ENCODE measurements at regions not wholly inside any gene's neighbourhood (a gene's known extent, or its start where the extent isn't known, plus 50 kb on each side); places are given as distances from the start of the nearest gene placed in this dataset.
"Not testable (repeated sequence)": the region's sequence is repeated elsewhere in the genome, so short reads cannot be mapped to it uniquely, and the experiment has no call there.

- Mint-ChIP-seq H3K9me3 (ENCODE audit: low read depth) (peaks cover 5% of the 10 kb centered on the region), H3K4me1 (ENCODE audit: low read depth) (no peaks in the 10 kb centered on the region), H3K36me3 (ENCODE audit: insufficient read depth) (no peaks in the 10 kb centered on the region), H3K27ac (no peak overlapping the region), H3K4me3 (ENCODE audit: low read depth) (no peak overlapping the region), H3K27me3 (no peaks in the 10 kb centered on the region)
- TF ChIP-seq CTCF (IDR thresholded peaks at IDR 0.05; ENCODE audit: unreplicated experiment), result no peak
- DNase-seq (ENCODE audit: low spot score, unreplicated experiment), result no peak
Observed at GRCh38 chr2:155546721-155547555, 785.6 kb downstream of the NR4A2 start.

- not testable (repeated sequence) for DNase-seq (ENCODE audit: low spot score, unreplicated experiment); H3K27ac Mint-ChIP-seq; H3K4me1 Mint-ChIP-seq (ENCODE audit: low read depth); H3K27me3 Mint-ChIP-seq; H3K4me3 Mint-ChIP-seq (ENCODE audit: low read depth); H3K36me3 Mint-ChIP-seq (ENCODE audit: insufficient read depth); H3K9me3 Mint-ChIP-seq (ENCODE audit: low read depth)
Observed at GRCh38 chr2:155539028-155539427, 793.5 kb downstream of the NR4A2 start.

- TF ChIP-seq CTCF (IDR thresholded peaks at IDR 0.05; ENCODE audit: unreplicated experiment), result no peak
- no peaks in the 10 kb centered on the region for H3K36me3 Mint-ChIP-seq (ENCODE audit: insufficient read depth)
- H3K27ac Mint-ChIP-seq, result no peak overlapping the region
- H3K4me3 Mint-ChIP-seq (ENCODE audit: low read depth), result no peak overlapping the region
- H3K9me3 Mint-ChIP-seq (ENCODE audit: low read depth), result no peaks in the 10 kb centered on the region
- H3K27me3 Mint-ChIP-seq, result no peaks in the 10 kb centered on the region
- DNase-seq (ENCODE audit: low spot score, unreplicated experiment), result no peak
- H3K4me1 Mint-ChIP-seq (ENCODE audit: low read depth), result peaks cover 2% of the 10 kb centered on the region
Observed at GRCh38 chr2:155528034-155528433, 804.5 kb downstream of the NR4A2 start.

- H3K36me3 Mint-ChIP-seq (ENCODE audit: insufficient read depth), result no peaks in the 10 kb centered on the region
- no peak overlapping the region for H3K4me3 Mint-ChIP-seq (ENCODE audit: low read depth)
- H3K27ac Mint-ChIP-seq, result no peak overlapping the region
- no peaks in the 10 kb centered on the region for H3K9me3 Mint-ChIP-seq (ENCODE audit: low read depth)
- no peak for TF ChIP-seq CTCF (IDR thresholded peaks at IDR 0.05; ENCODE audit: unreplicated experiment)
- no peaks in the 10 kb centered on the region for H3K27me3 Mint-ChIP-seq
- peaks cover 4% of the 10 kb centered on the region for H3K4me1 Mint-ChIP-seq (ENCODE audit: low read depth)
- DNase-seq (ENCODE audit: low spot score, unreplicated experiment), result no peak
Observed at GRCh38 chr2:155525199-155525598, 807.3 kb downstream of the NR4A2 start.

- H3K4me3 Mint-ChIP-seq (ENCODE audit: low read depth), result no peak overlapping the region
- no peaks in the 10 kb centered on the region for H3K9me3 Mint-ChIP-seq (ENCODE audit: low read depth)
- H3K4me1 Mint-ChIP-seq (ENCODE audit: low read depth), result peaks cover 2% of the 10 kb centered on the region
- no peak for DNase-seq (ENCODE audit: low spot score, unreplicated experiment)
- no peaks in the 10 kb centered on the region for H3K27me3 Mint-ChIP-seq
- TF ChIP-seq CTCF (IDR thresholded peaks at IDR 0.05; ENCODE audit: unreplicated experiment), result no peak
- no peak overlapping the region for H3K27ac Mint-ChIP-seq
- H3K36me3 Mint-ChIP-seq (ENCODE audit: insufficient read depth), result no peaks in the 10 kb centered on the region
Observed at GRCh38 chr2:155519529-155520130, 812.9 kb downstream of the NR4A2 start.

- no peak for TF ChIP-seq CTCF (IDR thresholded peaks at IDR 0.05; ENCODE audit: unreplicated experiment)
- no peak for DNase-seq (ENCODE audit: low spot score, unreplicated experiment)
- no peaks in the 10 kb centered on the region for H3K27me3 Mint-ChIP-seq
- H3K4me3 Mint-ChIP-seq (ENCODE audit: low read depth), result no peak overlapping the region
- peaks cover 2% of the 10 kb centered on the region for H3K4me1 Mint-ChIP-seq (ENCODE audit: low read depth)
- no peaks in the 10 kb centered on the region for H3K36me3 Mint-ChIP-seq (ENCODE audit: insufficient read depth)
- H3K27ac Mint-ChIP-seq, result no peak overlapping the region
- H3K9me3 Mint-ChIP-seq (ENCODE audit: low read depth), result no peaks in the 10 kb centered on the region
Observed at GRCh38 chr2:155518094-155518493, 814.4 kb downstream of the NR4A2 start.

Data from progenitor cell of endocrine pancreas (in vitro differentiated cells).